ENCODE measurements at regions not wholly inside any gene's neighbourhood (a gene's known extent, or its start where the extent isn't known, plus 50 kb on each side); places are given as distances from the start of the nearest gene placed in this dataset.
"Not testable (repeated sequence)": the region's sequence is repeated elsewhere in the genome, so short reads cannot be mapped to it uniquely, and the experiment has no call there.

DNA sequence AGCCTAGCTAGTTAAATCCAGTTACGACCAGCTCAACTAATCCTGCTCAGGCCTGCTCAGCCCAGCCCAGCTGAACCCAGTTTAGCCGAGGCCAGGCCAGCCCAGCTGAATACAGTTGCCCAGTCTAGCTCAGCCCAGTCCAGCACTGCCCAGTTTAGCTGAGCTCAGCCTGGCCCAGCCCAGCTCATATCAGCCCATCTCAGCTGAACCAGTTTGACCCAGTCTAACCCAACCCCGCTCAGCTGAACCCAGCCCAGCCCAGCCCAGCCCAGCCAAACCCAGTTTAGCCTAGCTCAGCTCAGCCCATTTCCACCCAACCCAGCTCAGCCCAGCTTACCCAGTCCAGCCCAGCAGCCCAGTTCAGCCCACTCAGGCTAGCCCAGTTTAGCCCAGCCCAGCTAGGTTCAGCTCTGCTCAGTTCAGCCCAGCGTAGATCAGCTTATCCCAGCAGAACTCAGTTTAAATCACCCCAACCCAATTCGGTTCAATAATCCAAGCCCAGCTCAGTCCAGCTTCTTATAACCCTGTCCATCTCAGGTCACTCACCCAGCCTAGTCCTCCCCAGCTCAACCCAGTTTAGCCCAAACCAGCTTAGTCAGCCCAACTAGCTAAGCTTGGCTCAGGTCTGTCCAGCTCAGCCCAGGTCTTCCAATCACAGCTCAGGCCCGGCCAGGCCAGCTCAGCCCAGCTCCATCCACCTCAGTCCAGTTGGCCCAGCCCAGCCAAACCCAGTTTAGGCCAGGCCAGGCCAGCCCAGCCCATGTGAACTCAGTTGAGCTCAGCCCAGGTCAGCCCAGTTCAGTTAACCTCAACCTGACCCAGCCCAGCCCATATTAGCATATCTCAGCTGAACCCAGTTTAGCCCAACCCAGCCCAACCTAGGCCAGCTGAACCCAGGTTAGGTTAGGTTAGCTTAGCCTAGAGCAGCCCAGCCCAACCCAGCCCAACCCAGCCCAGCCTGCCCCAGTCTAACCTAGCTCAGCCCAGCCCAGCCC, 76.7 kb downstream of the TMEM121 start:
- TF ChIP-seq JUN (IDR thresholded peaks at IDR 0.05; ENCODE audit: borderline replicate concordance, insufficient read depth, insufficient read length, low read depth) (no peak), FOS (IDR thresholded peaks at IDR 0.05; ENCODE audit: borderline replicate concordance, insufficient read depth, low read length) (no peak), EZH2 (IDR thresholded peaks at IDR 0.05; ENCODE audit: borderline replicate concordance, low read depth, low read length, severe bottlenecking) (no peak), POLR2AphosphoS5 (IDR thresholded peaks at IDR 0.05; ENCODE audit: insufficient read depth, low read depth, low read length) (no peak), MYC (IDR thresholded peaks at IDR 0.05; ENCODE audit: low read depth, low read length) (no peak), MAX (IDR thresholded peaks at IDR 0.05; ENCODE audit: insufficient read depth, insufficient read length) (no peak), POLR2A (IDR thresholded peaks at IDR 0.05; ENCODE audit: low read depth, low read length) (no peak), GATA2 (IDR thresholded peaks at IDR 0.05; ENCODE audit: insufficient read depth, insufficient read length, low read depth, low read length) (no peak)
- TF ChIP-seq, protein P1, sequence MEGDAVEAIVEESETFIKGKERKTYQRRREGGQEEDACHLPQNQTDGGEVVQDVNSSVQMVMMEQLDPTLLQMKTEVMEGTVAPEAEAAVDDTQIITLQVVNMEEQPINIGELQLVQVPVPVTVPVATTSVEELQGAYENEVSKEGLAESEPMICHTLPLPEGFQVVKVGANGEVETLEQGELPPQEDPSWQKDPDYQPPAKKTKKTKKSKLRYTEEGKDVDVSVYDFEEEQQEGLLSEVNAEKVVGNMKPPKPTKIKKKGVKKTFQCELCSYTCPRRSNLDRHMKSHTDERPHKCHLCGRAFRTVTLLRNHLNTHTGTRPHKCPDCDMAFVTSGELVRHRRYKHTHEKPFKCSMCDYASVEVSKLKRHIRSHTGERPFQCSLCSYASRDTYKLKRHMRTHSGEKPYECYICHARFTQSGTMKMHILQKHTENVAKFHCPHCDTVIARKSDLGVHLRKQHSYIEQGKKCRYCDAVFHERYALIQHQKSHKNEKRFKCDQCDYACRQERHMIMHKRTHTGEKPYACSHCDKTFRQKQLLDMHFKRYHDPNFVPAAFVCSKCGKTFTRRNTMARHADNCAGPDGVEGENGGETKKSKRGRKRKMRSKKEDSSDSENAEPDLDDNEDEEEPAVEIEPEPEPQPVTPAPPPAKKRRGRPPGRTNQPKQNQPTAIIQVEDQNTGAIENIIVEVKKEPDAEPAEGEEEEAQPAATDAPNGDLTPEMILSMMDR (IDR thresholded peaks at IDR 0.05; ENCODE audit: extremely low read depth in 1 of 2, insufficient read depth in 1 of 2, low read depth in 1 of 2, low read length in 2 of 2) = no peak
- CTCF ChIA-PET = no interaction called here
- Histone ChIP-seq H3K9me1 (replicated peaks; ENCODE audit: control insufficient read depth, extremely low read depth, insufficient read depth, low read length) (no peaks in the 10 kb centered on the region), H3K27ac (ENCODE audit: insufficient read depth, low read depth, low read length) (no peak overlapping the region), H3K9me3 (replicated peaks; ENCODE audit: control insufficient read depth, insufficient read depth, low read length) (no peaks in the 10 kb centered on the region), H4K20me1 (replicated peaks; ENCODE audit: control insufficient read depth, extremely low read depth, insufficient read depth, low read length) (no peaks in the 10 kb centered on the region), H3K9ac (replicated peaks; ENCODE audit: extremely low read depth, insufficient read depth, low read length) (no peak overlapping the region), H3K27me3 (ENCODE audit: control insufficient read depth in 2 of 2, insufficient read depth in 2 of 2, low read length in 2 of 2) (no peaks in the 10 kb centered on the region), H3K4me3 (replicated peaks in 1 of 3; ENCODE audit: insufficient read depth in 1 of 3, low read depth in 1 of 3, low read length in 3 of 3) (no peak overlapping the region), H3K4me2 (ENCODE audit: insufficient read depth, low read length) (no peak overlapping the region), H3K4me1 (ENCODE audit: control insufficient read depth, extremely low read depth, insufficient read depth, low read length) (no peaks in the 10 kb centered on the region), H2AFZ (ENCODE audit: low read depth, low read length) (no peak overlapping the region), H3K36me3 (ENCODE audit: control insufficient read depth in 2 of 2, extremely low read depth in 1 of 2, insufficient read depth in 2 of 2, low read length in 2 of 2) (no peaks in the 10 kb centered on the region), H3K79me2 (ENCODE audit: control insufficient read depth, insufficient read depth, low read length) (no peaks in the 10 kb centered on the region)
- intact Hi-C loops (cut with micrococcal nuclease) (no loop called here), dilution Hi-C loops (cut with MboI; ENCODE audit: extremely low pct_ligation_motif_present, low sequenced_read_pairs) (no loop called here)
- FAIRE-seq (no peak), DNase-seq (ENCODE audit: low read depth, low spot score) (no peak)
- POLR2A ChIA-PET = no interaction called here
- no TSS peak for BruUV-seq (replicated peaks)

DNA sequence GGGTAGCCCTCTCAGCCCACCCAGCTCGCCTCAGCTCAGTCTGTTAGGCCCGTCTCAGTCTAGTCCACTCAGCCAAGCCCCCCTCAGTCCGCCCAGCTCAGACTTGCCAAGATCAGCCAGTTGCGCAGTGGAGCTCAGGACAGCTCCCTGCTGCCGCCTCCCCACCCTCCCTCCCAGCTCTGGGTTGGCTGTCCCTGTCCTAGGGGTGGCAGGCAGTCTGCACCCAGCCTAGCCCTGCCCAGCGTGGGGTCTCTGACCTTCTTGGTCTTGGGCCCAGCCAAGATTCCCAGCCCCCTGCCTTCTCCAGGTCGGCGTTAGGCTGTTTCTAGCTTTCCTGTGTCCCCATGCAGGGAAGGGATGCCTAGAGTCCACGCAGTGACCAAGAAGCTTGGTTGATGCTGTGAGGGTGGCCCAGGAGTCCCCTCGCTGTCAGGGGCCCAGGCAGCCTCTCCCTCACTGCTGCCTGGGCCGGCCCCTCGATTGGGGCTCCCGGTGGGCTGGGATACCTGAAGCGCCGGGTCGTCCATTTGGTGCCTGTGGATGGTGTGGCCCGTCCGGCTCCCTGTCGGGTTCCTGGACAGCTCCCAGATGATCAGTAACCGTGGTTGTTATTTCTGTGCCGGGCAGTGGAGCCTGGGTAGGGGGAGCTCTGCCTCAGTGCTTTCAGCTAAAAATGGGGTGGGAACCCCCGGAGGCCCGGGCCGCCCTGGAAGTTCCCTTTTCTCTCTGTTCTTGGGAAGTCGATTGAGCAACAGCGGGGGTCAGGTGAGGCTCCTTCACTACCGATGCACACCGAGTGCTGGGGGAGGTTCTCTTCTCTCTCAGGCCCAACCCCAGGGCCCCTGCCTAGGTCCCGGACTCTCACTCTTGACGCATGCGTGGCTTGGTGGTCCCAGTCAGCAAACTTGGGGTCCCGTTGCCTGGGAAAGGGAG, 78.4 kb downstream of the TMEM121 start:
- H3K79me2 ChIP-seq (ENCODE audit: control insufficient read depth, insufficient read depth, low read length); dilution Hi-C loops (cut with MboI; ENCODE audit: extremely low pct_ligation_motif_present, low sequenced_read_pairs); H3K9me1 ChIP-seq (replicated peaks; ENCODE audit: control insufficient read depth, extremely low read depth, insufficient read depth, low read length); FAIRE-seq; H3K27ac ChIP-seq (ENCODE audit: insufficient read depth, low read depth, low read length); H3K4me3 ChIP-seq (replicated peaks in 1 of 3; ENCODE audit: insufficient read depth in 1 of 3, low read depth in 1 of 3, low read length in 3 of 3); DNase-seq (ENCODE audit: low read depth, low spot score); H3K27me3 ChIP-seq (ENCODE audit: control insufficient read depth in 2 of 2, insufficient read depth in 2 of 2, low read length in 2 of 2); H4K20me1 ChIP-seq (replicated peaks; ENCODE audit: control insufficient read depth, extremely low read depth, insufficient read depth, low read length); intact Hi-C loops (cut with micrococcal nuclease); H3K4me2 ChIP-seq (ENCODE audit: insufficient read depth, low read length); H3K9me3 ChIP-seq (replicated peaks; ENCODE audit: control insufficient read depth, insufficient read depth, low read length); H3K36me3 ChIP-seq (ENCODE audit: control insufficient read depth in 2 of 2, extremely low read depth in 1 of 2, insufficient read depth in 2 of 2, low read length in 2 of 2); H2AFZ ChIP-seq (ENCODE audit: low read depth, low read length); H3K4me1 ChIP-seq (ENCODE audit: control insufficient read depth, extremely low read depth, insufficient read depth, low read length); H3K9ac ChIP-seq (replicated peaks; ENCODE audit: extremely low read depth, insufficient read depth, low read length); CTCF ChIA-PET; POLR2A ChIA-PET; BruUV-seq (replicated peaks): not testable (repeated sequence)

Data from endothelial cell of umbilical vein (primary cell).